K562 (cell line): ENCODE measurements at regions not wholly inside any gene's neighbourhood (a gene's known extent, or its start where the extent isn't known, plus 50 kb on each side); places are given as distances from the start of the nearest gene placed in this dataset.

Experiments used
- FOSL1 ChIP-seq: fragments of 200-800 bp; sonication (Bioruptor generic); conservative IDR thresholded peaks from 2 replicates; pipeline ENCODE4 v1.6.1; 2016; ENCODE audit warnings: missing genetic modification characterization, missing compliant biosample characterization
- GABPA ChIP-seq: fragments of 200-800 bp; sonication (Bioruptor generic); conservative IDR thresholded peaks from 2 replicates; pipeline ENCODE4 v1.6.1; 2016; ENCODE audit warnings: low read depth, missing genetic modification characterization, missing compliant biosample characterization
- SIN3B ChIP-seq: fragments of 450-650 bp; IDR thresholded peaks from 2 replicates; pipeline ENCODE4 v1.6.1; 2017; ENCODE audit warnings: low read depth, mild to moderate bottlenecking, moderate library complexity

DNA sequence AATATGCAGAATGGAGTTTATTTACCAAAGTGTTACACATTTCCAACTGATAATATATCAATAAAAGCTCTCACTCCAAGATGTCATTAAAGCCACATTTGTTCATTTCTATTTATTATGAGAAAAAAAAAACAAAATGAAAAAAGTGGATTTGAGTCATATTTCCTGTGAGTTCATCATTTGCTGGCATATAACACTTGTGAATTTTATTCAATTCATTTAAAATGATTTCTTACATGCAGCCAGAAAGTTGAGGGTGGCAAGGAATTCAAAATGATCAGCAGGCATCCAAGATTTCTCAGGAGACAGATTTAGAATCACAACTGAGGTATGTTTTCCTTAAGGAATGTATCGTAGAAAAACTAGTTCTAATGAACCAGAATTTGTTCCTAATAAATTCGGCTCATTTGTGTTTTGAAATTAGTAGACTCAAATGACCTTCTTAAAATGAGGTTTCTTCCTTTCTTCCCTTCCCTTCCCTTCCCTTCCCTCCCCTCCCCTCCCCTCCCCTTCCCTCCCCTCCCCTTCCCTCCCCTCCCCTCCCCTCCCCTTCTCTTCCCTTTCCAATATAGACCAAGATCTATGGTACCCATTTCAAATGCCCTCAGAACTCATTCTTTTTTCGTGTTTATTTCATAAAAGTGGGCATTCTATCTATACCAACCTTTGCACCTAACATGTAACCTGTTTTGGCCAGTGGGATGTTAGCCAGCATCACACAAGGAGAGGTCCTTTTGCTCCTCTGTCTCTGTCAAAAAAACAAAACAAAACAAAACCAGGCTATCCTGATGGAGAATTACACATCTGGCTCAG is 357.9 kb upstream of the TSHZ2 start:
- no peak for TF ChIP-seq GABPA (tag)
- no peak for TF ChIP-seq FOSL1 (tag)
- no peak for TF ChIP-seq SIN3B
